ENCODE measurements at regions not wholly inside any gene's neighbourhood (a gene's known extent, or its start where the extent isn't known, plus 50 kb on each side); places are given as distances from the start of the nearest gene placed in this dataset.

DNA sequence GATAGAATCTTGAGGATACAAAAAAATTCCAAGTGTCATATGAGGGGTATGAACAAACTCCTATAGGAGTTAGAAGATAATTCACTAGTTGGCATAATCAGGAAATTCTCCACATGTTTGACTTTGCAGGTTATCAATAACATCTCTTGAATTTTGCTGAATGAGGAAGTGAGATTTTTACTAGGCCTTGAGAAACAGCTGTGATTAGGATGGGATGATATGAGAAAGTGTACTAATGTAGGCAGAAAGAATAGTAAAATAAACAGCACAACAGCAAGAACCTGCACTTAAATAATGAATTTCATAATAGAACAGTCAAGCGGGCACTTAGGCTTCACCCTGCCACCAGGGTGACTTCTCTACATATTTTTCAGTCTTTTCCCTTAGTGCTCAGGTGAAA lies 570.8 kb upstream of the CRIM1 start:
- H3K27me3 ChIP-seq (ENCODE audit: insufficient read depth, low read depth, low read length) = no peaks in the 10 kb centered on the region
- H3K36me3 ChIP-seq (ENCODE audit: insufficient read depth, low read length) = no peaks in the 10 kb centered on the region
- no peak overlapping the region for H3K27ac ChIP-seq (ENCODE audit: low read length)

GRCh38 chr2:35783723-35784122 lies 571.9 kb upstream of the CRIM1 start:
- no peak overlapping the region for H3K4me2 ChIP-seq (ENCODE audit: low read length)

More for the DNA sequence above, 570.8 kb upstream of the CRIM1 start:
- Histone ChIP-seq H3K4me3 (ENCODE audit: low read length) (no peak overlapping the region), H3K9me2 (ENCODE audit: insufficient read depth, low read length) (no peaks in the 10 kb centered on the region), H3K79me2 (replicated peaks; ENCODE audit: insufficient read depth, low read length) (no peaks in the 10 kb centered on the region), H4K20me1 (ENCODE audit: insufficient read depth) (no peaks in the 10 kb centered on the region), H3K9ac (ENCODE audit: low read length) (no peak overlapping the region), H3F3A (ENCODE audit: insufficient read depth, low read length, poor library complexity, severe bottlenecking) (no peaks in the 10 kb centered on the region), H3K4me2 (ENCODE audit: low read length) (no peak overlapping the region), H2AFZ (ENCODE audit: low read depth, low read length) (no peak overlapping the region), H3K9me3 (ENCODE audit: low read length) (no peaks in the 10 kb centered on the region)
- no peak for TF ChIP-seq RAD21 (conservative IDR thresholded peaks at IDR 0.05)
- TF ChIP-seq EZH2 (IDR thresholded peaks at IDR 0.05; ENCODE audit: borderline replicate concordance, insufficient read depth, low read length, poor library complexity, severe bottlenecking) = no peak
- TF ChIP-seq, protein P1, sequence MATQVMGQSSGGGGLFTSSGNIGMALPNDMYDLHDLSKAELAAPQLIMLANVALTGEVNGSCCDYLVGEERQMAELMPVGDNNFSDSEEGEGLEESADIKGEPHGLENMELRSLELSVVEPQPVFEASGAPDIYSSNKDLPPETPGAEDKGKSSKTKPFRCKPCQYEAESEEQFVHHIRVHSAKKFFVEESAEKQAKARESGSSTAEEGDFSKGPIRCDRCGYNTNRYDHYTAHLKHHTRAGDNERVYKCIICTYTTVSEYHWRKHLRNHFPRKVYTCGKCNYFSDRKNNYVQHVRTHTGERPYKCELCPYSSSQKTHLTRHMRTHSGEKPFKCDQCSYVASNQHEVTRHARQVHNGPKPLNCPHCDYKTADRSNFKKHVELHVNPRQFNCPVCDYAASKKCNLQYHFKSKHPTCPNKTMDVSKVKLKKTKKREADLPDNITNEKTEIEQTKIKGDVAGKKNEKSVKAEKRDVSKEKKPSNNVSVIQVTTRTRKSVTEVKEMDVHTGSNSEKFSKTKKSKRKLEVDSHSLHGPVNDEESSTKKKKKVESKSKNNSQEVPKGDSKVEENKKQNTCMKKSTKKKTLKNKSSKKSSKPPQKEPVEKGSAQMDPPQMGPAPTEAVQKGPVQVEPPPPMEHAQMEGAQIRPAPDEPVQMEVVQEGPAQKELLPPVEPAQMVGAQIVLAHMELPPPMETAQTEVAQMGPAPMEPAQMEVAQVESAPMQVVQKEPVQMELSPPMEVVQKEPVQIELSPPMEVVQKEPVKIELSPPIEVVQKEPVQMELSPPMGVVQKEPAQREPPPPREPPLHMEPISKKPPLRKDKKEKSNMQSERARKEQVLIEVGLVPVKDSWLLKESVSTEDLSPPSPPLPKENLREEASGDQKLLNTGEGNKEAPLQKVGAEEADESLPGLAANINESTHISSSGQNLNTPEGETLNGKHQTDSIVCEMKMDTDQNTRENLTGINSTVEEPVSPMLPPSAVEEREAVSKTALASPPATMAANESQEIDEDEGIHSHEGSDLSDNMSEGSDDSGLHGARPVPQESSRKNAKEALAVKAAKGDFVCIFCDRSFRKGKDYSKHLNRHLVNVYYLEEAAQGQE (IDR thresholded peaks at IDR 0.05; ENCODE audit: borderline replicate concordance) = no peak
- TF ChIP-seq EP300 (conservative IDR thresholded peaks at IDR 0.05; ENCODE audit: poor library complexity, severe bottlenecking) = no peak
- no peak for TF ChIP-seq TAF1 (IDR thresholded peaks at IDR 0.05; ENCODE audit: low read depth)
- no peak for TF ChIP-seq SMC3 (conservative IDR thresholded peaks at IDR 0.05; ENCODE audit: poor library complexity)

More at GRCh38 chr2:35783723-35784122, 571.9 kb upstream of the CRIM1 start:
- Histone ChIP-seq H2AFZ (ENCODE audit: low read depth, low read length) (no peak overlapping the region), H3F3A (ENCODE audit: insufficient read depth, low read length, poor library complexity, severe bottlenecking) (no peaks in the 10 kb centered on the region), H3K27me3 (ENCODE audit: insufficient read depth, low read depth, low read length) (no peaks in the 10 kb centered on the region), H3K4me3 (ENCODE audit: low read length) (no peak overlapping the region), H3K9me3 (ENCODE audit: low read length) (no peaks in the 10 kb centered on the region), H3K79me2 (replicated peaks; ENCODE audit: insufficient read depth, low read length) (no peaks in the 10 kb centered on the region), H3K9ac (ENCODE audit: low read length) (no peak overlapping the region), H4K20me1 (ENCODE audit: insufficient read depth) (no peaks in the 10 kb centered on the region), H3K9me2 (ENCODE audit: insufficient read depth, low read length) (no peaks in the 10 kb centered on the region), H3K27ac (ENCODE audit: low read length) (no peak overlapping the region), H3K36me3 (ENCODE audit: insufficient read depth, low read length) (no peaks in the 10 kb centered on the region)
- TF ChIP-seq MXI1 (conservative IDR thresholded peaks at IDR 0.05; ENCODE audit: poor library complexity, severe bottlenecking) (no peak), TAF1 (IDR thresholded peaks at IDR 0.05; ENCODE audit: low read depth) (no peak), POLR2AphosphoS5 (IDR thresholded peaks at IDR 0.05) (no peak), EP300 (conservative IDR thresholded peaks at IDR 0.05; ENCODE audit: poor library complexity, severe bottlenecking) (no peak), RAD21 (conservative IDR thresholded peaks at IDR 0.05) (no peak), SMC3 (conservative IDR thresholded peaks at IDR 0.05; ENCODE audit: poor library complexity) (no peak), EZH2 (IDR thresholded peaks at IDR 0.05; ENCODE audit: borderline replicate concordance, insufficient read depth, low read length, poor library complexity, severe bottlenecking) (no peak)
- TF ChIP-seq, protein P2, sequence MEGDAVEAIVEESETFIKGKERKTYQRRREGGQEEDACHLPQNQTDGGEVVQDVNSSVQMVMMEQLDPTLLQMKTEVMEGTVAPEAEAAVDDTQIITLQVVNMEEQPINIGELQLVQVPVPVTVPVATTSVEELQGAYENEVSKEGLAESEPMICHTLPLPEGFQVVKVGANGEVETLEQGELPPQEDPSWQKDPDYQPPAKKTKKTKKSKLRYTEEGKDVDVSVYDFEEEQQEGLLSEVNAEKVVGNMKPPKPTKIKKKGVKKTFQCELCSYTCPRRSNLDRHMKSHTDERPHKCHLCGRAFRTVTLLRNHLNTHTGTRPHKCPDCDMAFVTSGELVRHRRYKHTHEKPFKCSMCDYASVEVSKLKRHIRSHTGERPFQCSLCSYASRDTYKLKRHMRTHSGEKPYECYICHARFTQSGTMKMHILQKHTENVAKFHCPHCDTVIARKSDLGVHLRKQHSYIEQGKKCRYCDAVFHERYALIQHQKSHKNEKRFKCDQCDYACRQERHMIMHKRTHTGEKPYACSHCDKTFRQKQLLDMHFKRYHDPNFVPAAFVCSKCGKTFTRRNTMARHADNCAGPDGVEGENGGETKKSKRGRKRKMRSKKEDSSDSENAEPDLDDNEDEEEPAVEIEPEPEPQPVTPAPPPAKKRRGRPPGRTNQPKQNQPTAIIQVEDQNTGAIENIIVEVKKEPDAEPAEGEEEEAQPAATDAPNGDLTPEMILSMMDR (IDR thresholded peaks at IDR 0.05; ENCODE audit: poor library complexity, severe bottlenecking) = no peak
- TF ChIP-seq, protein P1 (IDR thresholded peaks at IDR 0.05; ENCODE audit: borderline replicate concordance) = no peak
